ENCODE measurements at regions not wholly inside any gene's neighbourhood (a gene's known extent, or its start where the extent isn't known, plus 50 kb on each side); places are given as distances from the start of the nearest gene placed in this dataset.
"Not testable (repeated sequence)": the region's sequence is repeated elsewhere in the genome, so short reads cannot be mapped to it uniquely, and the experiment has no call there.

DNA sequence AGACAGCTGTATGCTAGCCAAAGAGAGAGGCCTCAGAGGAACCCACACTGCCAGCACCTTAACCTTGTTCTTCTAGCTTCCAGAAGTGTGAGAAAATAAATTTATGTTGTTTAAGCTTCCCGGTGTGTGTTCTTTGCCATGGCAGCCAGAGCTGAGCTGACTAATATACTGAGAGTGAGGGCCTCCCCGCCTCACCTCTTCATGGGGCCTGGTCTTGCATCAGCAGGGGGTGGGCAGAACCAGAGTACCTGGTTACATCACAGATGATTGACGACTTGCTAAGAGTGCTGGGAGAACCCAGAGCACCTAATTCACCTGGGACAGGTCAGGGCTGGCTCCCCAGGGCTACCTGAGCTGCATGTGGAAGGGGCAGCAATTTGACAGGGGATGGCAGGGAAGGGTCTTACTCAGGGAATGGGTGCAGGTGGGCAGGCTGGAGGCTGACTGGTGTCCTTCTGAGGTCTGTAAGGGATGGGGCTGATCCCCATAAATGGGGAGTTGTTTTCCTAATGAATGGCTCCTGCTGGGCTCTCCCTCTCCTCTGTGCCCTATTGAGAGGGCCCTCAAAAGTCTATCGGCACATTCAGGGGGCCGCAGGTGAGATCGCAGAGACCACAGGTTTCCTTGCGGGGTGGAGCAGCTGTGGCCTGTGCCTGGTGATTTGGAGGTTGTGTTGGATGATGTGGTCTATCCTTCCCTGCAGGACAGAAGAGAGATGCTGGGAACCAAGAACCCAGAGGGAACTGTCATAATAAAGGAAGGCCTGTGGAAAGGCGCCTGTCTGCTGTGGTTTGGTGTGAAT is 60.6 kb upstream of the ETV3 start:
- TF ChIP-seq CTCF (IDR thresholded peaks at IDR 0.05): no peak
- peaks cover 27% of the 10 kb centered on the region for H3K27me3 Mint-ChIP-seq (ENCODE audit: unreplicated experiment)
- H3K36me3 Mint-ChIP-seq (ENCODE audit: unreplicated experiment): no peaks in the 10 kb centered on the region
- H3K4me1 Mint-ChIP-seq (ENCODE audit: unreplicated experiment): no peaks in the 10 kb centered on the region
- no peak for DNase-seq (ENCODE audit: extremely low spot score, unreplicated experiment)
- H3K9me3 Mint-ChIP-seq (ENCODE audit: unreplicated experiment): no peaks in the 10 kb centered on the region
- H3K27ac Mint-ChIP-seq (ENCODE audit: unreplicated experiment): no peak overlapping the region
- no peak overlapping the region for H3K4me3 Mint-ChIP-seq (ENCODE audit: unreplicated experiment)

DNA sequence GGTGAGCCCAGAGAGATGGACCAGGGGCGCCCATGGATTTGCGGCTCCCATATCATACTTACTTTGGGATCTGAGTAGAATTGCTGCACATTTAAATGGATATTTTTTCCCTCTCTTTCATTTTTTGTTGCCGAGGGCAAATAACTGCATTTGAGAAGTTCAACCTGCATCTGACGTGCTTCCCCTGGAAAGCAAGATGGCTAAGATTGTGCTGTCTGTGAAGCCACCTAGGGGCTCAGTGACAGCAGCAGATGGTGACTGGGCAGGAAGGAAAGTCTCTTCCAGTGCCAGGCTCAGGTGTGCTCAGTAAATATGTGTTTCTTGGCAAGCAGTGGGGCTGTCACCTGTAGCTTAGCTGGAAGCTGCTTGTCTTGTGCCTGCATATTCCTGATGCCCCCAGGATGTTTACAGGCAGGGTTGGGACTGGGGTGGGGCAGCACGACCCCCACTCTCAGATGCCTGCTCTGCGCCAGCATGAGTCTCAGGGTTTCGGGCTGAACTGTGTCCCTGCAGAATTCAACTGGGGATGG is 59.8 kb upstream of the ETV3 start:
- no peaks in the 10 kb centered on the region for H3K9me3 Mint-ChIP-seq (ENCODE audit: unreplicated experiment)
- no peak overlapping the region for H3K27ac Mint-ChIP-seq (ENCODE audit: unreplicated experiment)
- DNase-seq (ENCODE audit: extremely low spot score, unreplicated experiment): no peak
- no peaks in the 10 kb centered on the region for H3K36me3 Mint-ChIP-seq (ENCODE audit: unreplicated experiment)
- no peak overlapping the region for H3K4me3 Mint-ChIP-seq (ENCODE audit: unreplicated experiment)
- H3K27me3 Mint-ChIP-seq (ENCODE audit: unreplicated experiment): peaks cover 25% of the 10 kb centered on the region
- TF ChIP-seq CTCF (IDR thresholded peaks at IDR 0.05): no peak
- no peaks in the 10 kb centered on the region for H3K4me1 Mint-ChIP-seq (ENCODE audit: unreplicated experiment)

DNA sequence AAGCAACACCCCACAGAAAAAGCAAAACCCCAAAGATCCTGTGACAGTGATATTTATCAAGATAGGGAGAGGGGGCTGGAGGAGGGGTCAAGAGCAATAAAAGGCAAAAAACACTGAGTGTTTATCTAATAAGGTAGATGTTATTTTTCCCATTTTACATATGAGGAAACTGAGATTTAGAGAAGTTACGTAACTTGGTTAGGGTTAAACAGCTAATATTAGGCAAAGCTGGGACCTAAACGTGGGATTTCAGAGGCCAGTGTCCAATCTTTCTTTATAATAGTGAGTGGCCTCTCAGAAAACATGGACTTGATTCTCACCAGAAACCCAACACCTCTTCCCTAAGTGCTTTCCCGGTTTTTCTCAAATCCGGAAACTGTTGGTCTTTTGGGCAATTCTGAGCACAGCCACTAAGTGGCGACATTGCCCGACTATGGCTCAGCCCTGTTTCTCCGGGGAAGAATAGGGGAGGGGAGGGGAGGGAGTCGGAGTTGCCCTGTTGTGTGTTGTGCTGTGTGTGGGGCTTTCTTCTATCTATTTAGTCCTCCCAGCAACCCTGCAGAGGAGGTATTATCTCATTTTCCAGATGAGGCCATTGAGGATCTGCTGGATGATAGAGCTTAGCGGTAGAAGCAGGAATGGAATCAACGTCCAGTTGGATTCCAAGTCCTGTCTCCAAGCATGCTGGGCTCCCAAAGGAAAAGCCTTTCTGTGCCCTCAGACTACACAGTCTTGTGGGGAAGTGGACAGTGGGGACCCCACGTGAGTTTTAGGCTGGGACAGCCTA is 58.7 kb upstream of the ETV3 start:
- not testable (repeated sequence) for DNase-seq (ENCODE audit: extremely low spot score, unreplicated experiment); H3K4me3 Mint-ChIP-seq (ENCODE audit: unreplicated experiment); H3K36me3 Mint-ChIP-seq (ENCODE audit: unreplicated experiment); H3K4me1 Mint-ChIP-seq (ENCODE audit: unreplicated experiment); H3K27ac Mint-ChIP-seq (ENCODE audit: unreplicated experiment); H3K9me3 Mint-ChIP-seq (ENCODE audit: unreplicated experiment)
- TF ChIP-seq CTCF (IDR thresholded peaks at IDR 0.05): peak; percentile 44
- H3K27me3 Mint-ChIP-seq (ENCODE audit: unreplicated experiment): peaks cover 29% of the 10 kb centered on the region

- Mint-ChIP-seq H3K27ac (ENCODE audit: unreplicated experiment) (no peak overlapping the region), H3K27me3 (ENCODE audit: unreplicated experiment) (peaks cover 32% of the 10 kb centered on the region), H3K36me3 (ENCODE audit: unreplicated experiment) (no peaks in the 10 kb centered on the region), H3K4me3 (ENCODE audit: unreplicated experiment) (no peak overlapping the region), H3K9me3 (ENCODE audit: unreplicated experiment) (no peaks in the 10 kb centered on the region), H3K4me1 (ENCODE audit: unreplicated experiment) (no peaks in the 10 kb centered on the region)
- no peak for TF ChIP-seq CTCF (IDR thresholded peaks at IDR 0.05)
- DNase-seq (ENCODE audit: extremely low spot score, unreplicated experiment): no peak
Observed at GRCh38 chr1:157196245-157196543, 58.0 kb upstream of the ETV3 start.

Measured in osteocyte (in vitro differentiated cells).